ENCODE measurements at regions not wholly inside any gene's neighbourhood (a gene's known extent, or its start where the extent isn't known, plus 50 kb on each side); places are given as distances from the start of the nearest gene placed in this dataset.

DNA sequence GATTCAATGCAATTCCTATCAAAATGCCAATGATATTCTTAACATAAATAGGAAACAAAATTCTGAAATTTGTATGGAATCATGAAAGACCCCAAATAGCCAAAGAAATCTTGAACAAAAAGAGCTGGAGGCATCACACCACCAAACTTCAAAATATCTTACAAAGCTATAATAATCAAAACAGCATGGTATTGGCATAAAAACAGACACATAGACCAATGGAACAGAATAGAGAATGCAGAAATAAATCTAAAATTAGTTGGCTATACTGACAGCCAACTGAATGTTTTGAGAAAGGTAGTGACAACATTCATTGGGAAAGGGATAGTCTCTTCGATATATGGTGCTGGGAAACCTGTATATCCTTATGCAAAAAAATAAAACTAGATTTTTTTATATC, 121.9 kb upstream of the ASCC3 start (continued):
- TF ChIP-seq, protein P1, sequence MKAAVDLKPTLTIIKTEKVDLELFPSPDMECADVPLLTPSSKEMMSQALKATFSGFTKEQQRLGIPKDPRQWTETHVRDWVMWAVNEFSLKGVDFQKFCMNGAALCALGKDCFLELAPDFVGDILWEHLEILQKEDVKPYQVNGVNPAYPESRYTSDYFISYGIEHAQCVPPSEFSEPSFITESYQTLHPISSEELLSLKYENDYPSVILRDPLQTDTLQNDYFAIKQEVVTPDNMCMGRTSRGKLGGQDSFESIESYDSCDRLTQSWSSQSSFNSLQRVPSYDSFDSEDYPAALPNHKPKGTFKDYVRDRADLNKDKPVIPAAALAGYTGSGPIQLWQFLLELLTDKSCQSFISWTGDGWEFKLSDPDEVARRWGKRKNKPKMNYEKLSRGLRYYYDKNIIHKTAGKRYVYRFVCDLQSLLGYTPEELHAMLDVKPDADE (IDR thresholded peaks at IDR 0.05) = no peak
- TF ChIP-seq STAT1 (IDR thresholded peaks at IDR 0.05; ENCODE audit: unreplicated experiment) (no peak), EZH2 (IDR thresholded peaks at IDR 0.05; ENCODE audit: low read depth, unreplicated experiment) (no peak), NANOG (IDR thresholded peaks at IDR 0.05; ENCODE audit: borderline replicate concordance) (no peak), ZNF114 (CRISPR knock-in tag; IDR thresholded peaks at IDR 0.05) (no peak), EZH2phosphoT487 (IDR thresholded peaks at IDR 0.05; ENCODE audit: unreplicated experiment) (no peak)
- TF ChIP-seq, protein P2, sequence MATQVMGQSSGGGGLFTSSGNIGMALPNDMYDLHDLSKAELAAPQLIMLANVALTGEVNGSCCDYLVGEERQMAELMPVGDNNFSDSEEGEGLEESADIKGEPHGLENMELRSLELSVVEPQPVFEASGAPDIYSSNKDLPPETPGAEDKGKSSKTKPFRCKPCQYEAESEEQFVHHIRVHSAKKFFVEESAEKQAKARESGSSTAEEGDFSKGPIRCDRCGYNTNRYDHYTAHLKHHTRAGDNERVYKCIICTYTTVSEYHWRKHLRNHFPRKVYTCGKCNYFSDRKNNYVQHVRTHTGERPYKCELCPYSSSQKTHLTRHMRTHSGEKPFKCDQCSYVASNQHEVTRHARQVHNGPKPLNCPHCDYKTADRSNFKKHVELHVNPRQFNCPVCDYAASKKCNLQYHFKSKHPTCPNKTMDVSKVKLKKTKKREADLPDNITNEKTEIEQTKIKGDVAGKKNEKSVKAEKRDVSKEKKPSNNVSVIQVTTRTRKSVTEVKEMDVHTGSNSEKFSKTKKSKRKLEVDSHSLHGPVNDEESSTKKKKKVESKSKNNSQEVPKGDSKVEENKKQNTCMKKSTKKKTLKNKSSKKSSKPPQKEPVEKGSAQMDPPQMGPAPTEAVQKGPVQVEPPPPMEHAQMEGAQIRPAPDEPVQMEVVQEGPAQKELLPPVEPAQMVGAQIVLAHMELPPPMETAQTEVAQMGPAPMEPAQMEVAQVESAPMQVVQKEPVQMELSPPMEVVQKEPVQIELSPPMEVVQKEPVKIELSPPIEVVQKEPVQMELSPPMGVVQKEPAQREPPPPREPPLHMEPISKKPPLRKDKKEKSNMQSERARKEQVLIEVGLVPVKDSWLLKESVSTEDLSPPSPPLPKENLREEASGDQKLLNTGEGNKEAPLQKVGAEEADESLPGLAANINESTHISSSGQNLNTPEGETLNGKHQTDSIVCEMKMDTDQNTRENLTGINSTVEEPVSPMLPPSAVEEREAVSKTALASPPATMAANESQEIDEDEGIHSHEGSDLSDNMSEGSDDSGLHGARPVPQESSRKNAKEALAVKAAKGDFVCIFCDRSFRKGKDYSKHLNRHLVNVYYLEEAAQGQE (IDR thresholded peaks at IDR 0.05; ENCODE audit: unreplicated experiment) = no peak

DNA sequence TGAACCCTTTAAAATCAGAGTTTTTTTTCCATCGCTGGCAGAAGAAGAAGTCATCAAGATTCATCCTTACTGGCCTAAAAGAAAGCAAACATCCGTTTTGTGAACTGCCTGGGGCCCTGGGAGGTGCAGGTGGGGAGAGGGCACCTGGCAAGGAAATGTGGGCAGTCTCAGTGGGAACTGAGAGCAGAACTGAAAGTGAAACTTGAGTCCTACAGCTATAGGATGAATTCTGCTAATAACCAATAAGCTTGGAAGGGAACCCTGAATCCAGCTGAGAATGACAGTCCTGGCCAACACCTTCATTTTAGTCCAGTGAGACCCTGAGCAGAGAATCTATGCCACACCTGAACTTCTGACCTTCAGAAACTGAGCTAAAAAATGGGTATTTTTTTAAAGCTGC, 130.1 kb upstream of the ASCC3 start:
- H3K4me1 Mint-ChIP-seq = peaks cover 3% of the 10 kb centered on the region; the same call in 2 of the 3 replicates
- Histone ChIP-seq H2AFZ (peak overlapping the region; percentile 19; the same call in 1 of the 2 replicates), H4K20me1 (replicated peaks; ENCODE audit: insufficient read depth) (no peaks in the 10 kb centered on the region), H3K27ac (ENCODE audit: low read depth) (no peak overlapping the region), H3K4me2 (no peak overlapping the region), H3K4me3 (no peak overlapping the region), H3K79me2 (replicated peaks; ENCODE audit: insufficient read depth) (no peaks in the 10 kb centered on the region), H3K27me3 (ENCODE audit: insufficient read depth) (no peaks in the 10 kb centered on the region), H3F3A (replicated peaks; ENCODE audit: low read depth) (no peaks in the 10 kb centered on the region), H3K36me3 (ENCODE audit: insufficient read depth) (no peaks in the 10 kb centered on the region), H3K4me1 (ENCODE audit: insufficient read depth) (no peaks in the 10 kb centered on the region), H3K9me2 (ENCODE audit: insufficient read depth) (no peaks in the 10 kb centered on the region)
- H3K36me3 Mint-ChIP-seq (ENCODE audit: low read depth) = no peaks in the 10 kb centered on the region
- no peak overlapping the region for H3K4me3 Mint-ChIP-seq
- ATAC-seq (no peak), DNase-seq (ENCODE audit: low spot score) (no peak)
- H3K9me3 Mint-ChIP-seq = no peaks in the 10 kb centered on the region
- H3K27me3 Mint-ChIP-seq (ENCODE audit: insufficient read depth, low read depth, poor library complexity) = no peaks in the 10 kb centered on the region
- no peak overlapping the region for H3K27ac Mint-ChIP-seq
- TF ChIP-seq, protein P3, sequence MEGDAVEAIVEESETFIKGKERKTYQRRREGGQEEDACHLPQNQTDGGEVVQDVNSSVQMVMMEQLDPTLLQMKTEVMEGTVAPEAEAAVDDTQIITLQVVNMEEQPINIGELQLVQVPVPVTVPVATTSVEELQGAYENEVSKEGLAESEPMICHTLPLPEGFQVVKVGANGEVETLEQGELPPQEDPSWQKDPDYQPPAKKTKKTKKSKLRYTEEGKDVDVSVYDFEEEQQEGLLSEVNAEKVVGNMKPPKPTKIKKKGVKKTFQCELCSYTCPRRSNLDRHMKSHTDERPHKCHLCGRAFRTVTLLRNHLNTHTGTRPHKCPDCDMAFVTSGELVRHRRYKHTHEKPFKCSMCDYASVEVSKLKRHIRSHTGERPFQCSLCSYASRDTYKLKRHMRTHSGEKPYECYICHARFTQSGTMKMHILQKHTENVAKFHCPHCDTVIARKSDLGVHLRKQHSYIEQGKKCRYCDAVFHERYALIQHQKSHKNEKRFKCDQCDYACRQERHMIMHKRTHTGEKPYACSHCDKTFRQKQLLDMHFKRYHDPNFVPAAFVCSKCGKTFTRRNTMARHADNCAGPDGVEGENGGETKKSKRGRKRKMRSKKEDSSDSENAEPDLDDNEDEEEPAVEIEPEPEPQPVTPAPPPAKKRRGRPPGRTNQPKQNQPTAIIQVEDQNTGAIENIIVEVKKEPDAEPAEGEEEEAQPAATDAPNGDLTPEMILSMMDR (conservative IDR thresholded peaks at IDR 0.05; ENCODE audit: low read depth in 2 of 2) = no peak
- TF ChIP-seq EZH2 (IDR thresholded peaks at IDR 0.05; ENCODE audit: low read depth, unreplicated experiment) (no peak), JUNB (IDR thresholded peaks at IDR 0.05; ENCODE audit: unreplicated experiment) (no peak)
- TF ChIP-seq, protein P2 (IDR thresholded peaks at IDR 0.05; ENCODE audit: unreplicated experiment) = no peak
